Stimulated activated CD4-positive, alpha-beta T cell treated with anti-CD3 and anti-CD28 coated beads, Interleukin-2, amount 100 ng/mL, for 24 hours (primary cell): ENCODE measurements at regions not wholly inside any gene's neighbourhood (a gene's known extent, or its start where the extent isn't known, plus 50 kb on each side); places are given as distances from the start of the nearest gene placed in this dataset.

Experiments used
- DNase-seq, 2 donors: peaks; one replicate each; pipeline ENCODE4 v3.0.0-alpha.2; 2020

GRCh38 chr6:104411302-104411701 lies 448.4 kb downstream of the HACE1 start:
- DNase-seq: no peak

GRCh38 chr6:104409913-104410312 lies 449.8 kb downstream of the HACE1 start:
- DNase-seq: no peak

GRCh38 chr6:104407957-104408356 lies 451.8 kb downstream of the HACE1 start:
- DNase-seq: no peak

DNA sequence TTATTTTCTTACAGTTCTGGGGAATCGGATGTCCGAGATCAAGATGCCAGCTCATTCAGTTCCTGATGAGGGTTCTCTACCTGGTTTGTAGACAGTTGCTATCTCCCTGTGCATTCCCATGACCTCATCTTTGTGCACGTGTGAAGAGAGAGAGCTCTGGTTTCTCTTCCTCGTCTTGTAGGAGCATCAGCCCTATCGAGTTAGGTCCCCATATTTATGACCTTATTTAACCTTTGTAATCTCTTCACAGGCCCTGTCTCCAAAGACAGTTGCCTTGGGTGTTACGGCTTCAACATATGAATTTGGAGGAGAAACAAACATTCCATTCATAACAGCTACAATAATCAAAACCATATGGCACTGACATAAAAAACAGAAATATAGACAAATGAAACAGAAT lies 455.3 kb downstream of the HACE1 start:
- no peak for DNase-seq

DNA sequence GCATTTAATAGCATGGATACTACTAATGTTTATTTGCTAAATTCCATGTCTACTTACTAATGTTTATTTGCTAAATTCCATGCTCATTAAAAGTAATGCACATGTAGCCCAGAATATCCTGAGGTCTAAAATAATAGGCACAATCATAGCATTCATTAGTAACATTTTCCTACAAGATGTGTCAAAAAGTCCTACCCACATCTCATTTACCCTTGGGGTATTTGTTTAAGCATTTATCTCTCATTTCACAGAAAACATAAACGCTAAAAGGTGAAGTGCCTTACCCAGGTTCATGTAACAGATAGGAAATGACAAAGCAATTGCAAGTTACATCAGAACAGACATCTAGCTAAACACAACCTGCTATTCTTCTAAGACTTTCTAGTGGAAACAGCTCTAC lies 457.1 kb downstream of the HACE1 start:
- no peak for DNase-seq

DNA sequence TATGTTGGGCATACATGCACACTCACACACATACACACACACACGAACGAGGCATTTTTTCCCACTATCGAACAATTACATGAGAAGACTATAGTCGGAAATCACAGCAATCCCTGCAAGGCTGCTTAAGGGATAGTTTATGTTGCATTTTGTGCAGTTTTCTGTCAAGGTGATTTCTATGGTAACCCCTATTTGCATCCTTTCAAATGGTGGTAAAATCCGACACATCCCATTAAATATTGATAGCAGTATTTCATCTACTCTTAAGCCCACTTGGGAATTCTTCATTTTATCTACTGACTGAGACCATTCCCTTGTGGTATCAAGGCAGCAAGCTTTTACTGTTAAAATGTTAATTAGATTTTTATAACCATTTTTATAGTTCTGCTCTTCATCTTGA lies 457.8 kb downstream of the HACE1 start:
- no peak for DNase-seq

DNA sequence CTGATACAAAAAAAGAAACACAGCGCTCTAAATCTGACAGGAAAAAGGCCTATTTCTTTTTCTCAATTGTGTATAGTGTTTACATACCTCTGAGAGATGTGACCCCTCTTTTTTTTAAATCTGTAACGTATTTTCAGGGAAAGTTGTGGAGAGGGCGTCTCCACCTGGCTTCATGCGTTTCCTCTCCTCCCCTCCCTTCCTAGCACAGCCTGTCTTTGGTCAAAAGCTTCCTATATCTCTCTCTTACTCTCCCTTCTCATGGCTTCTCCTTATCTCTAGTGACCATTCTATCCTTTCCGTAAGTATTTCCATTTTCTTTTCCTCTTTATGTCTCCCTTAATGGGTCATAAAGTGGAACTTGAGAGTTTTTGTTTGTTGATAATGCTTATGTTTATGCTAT lies 458.9 kb downstream of the HACE1 start:
- DNase-seq: no peak

DNA sequence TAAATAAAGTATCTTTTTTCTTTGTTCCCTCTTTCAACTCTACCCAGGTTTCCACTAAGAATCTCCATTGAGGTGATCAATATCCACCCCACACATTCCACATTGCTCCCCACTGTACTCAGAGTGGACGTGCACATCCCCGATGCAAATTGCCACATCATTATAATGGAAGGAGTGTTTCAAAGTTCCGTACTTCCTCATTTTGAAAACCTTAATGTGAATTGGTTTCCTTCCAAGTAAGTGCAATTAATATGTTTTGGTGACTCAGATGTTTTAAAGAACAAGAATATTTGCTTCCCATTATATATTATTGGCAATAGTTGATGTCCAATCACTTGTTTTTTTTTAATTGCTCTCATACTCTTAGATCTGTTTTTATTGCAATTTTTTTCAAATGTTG lies 463.6 kb downstream of the HACE1 start:
- DNase-seq: no peak

DNA sequence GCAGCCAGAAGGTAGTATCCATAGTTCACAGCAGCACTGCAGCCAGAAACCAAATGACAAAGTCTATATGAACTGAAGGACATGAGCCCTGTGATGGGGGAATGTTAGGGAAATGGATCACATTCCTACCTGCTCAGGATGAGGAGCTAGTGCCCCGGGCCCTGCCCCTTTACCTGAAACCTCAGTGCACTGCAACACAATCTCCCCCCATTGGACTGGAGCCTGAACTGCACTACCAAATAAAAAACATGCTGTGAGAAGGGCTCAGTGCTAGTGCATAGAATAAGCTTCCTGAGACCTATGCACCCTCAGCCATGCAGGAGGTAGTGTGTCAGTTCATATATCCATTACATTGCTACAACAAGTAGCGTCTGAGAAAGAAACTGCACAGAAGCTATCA lies 477.8 kb downstream of the HACE1 start:
- no peak for DNase-seq

- DNase-seq: no peak
Measured at GRCh38 chr6:104365451-104366234, 494.1 kb downstream of the HACE1 start.

DNA sequence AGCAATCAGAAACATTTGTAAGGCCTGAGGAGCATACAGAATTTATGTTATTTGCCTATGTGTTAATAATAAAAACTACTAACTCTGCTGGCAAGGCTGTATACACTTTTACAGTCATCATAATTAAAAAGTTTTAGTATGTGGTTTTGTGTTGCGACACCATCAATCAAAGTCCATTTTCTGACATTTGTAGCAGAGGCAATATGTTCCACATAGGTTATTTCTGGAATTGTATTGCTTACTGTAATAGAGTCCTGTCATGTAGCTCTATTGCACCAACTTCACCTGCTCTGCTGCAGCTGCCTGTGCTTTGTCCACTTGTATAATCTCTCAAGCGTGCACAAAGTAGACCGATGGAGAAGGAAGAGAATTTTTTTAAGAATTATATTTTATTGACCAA lies 501.8 kb downstream of the HACE1 start:
- DNase-seq: no peak

DNA sequence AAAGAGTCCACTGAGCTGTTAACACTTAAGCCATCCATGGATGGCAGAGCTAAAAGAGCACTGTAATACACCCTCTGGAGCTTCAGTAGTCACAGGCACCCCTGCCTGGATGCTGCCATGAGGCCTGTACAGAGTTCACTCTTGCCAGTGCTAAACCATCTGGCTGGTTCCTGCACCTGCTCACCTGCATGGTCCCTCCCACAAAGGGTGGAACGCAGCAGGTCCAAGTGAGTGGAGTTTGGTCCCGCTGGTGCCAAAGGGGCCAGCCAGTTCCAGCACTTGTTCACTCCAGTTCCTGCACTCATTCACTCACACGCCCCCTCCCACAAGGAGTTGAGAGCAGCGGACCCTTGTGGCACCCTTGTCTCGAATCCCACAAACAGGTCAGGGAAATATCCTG lies 503.5 kb downstream of the HACE1 start:
- no peak for DNase-seq

GRCh38 chr6:104349191-104349590 lies 510.5 kb downstream of the HACE1 start:
- DNase-seq: no peak

GRCh38 chr6:104344223-104344622 lies 515.5 kb downstream of the HACE1 start:
- DNase-seq: no peak

GRCh38 chr6:104332364-104332763 lies 527.4 kb downstream of the HACE1 start:
- DNase-seq: no peak

GRCh38 chr6:104326173-104327001 lies 533.3 kb downstream of the HACE1 start:
- no peak for DNase-seq

DNA sequence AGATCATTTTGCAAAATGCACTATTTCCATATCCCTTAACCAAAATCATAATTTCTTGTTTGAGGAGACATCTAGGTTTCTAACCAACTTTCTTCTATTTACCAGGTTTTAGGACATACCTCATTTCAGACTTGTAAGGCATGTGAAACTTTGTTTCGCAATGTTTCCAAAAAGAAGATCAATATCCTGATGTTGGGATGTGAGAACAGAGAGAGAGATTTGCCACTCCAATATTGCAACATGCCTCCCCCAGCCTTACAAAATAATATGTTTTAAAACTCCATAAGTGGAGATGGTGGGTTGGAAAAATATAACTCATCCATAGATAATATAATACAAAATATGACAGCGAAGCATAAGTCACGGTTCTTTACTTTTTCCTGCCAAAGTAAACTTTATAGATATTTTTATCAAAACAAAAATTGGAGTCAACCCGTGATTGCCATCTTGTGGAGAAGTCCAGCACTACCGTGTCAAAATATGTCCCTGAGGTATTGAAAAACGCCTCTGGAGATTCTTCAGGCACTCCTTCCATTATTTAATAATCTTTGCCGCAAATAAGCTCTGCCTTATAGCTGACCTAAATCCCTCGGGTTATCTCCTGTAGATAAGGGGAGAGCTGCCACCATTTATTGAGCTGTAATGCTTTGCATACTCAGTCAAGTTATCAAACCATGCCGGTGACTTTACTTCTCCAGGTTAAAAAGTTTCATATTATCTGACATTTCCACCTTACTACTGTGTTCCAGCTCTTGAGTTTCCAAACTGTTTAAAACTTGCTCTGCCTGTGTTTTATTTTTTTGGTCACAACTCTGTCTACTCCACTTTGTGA lies 534.2 kb downstream of the HACE1 start:
- no peak for DNase-seq

GRCh38 chr6:104324301-104324700 lies 535.4 kb downstream of the HACE1 start:
- DNase-seq: no peak

DNA sequence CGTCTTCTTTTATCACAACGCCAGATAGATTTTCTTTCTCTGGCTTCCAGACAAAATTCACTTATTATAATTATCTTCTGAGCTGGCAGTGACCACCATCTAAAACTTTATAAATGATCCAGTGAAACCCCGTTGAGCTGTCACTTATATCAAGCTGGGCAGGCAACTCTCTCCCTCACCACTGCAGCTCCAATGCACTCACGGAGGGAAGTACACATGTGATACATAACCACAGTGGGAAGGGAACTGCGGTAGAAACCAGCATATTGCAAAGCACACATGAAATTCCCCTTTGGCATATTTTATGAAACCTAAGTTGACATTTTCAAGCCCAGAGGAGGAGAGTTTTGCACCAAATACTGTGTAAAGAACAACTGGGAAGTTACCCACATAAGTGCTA lies 536.9 kb downstream of the HACE1 start:
- no peak for DNase-seq

GRCh38 chr6:104321301-104321700 lies 538.4 kb downstream of the HACE1 start:
- no peak for DNase-seq

GRCh38 chr6:104320896-104321295 lies 538.8 kb downstream of the HACE1 start:
- DNase-seq: no peak

- no peak for DNase-seq
Measured at GRCh38 chr6:104312851-104313250, 546.9 kb downstream of the HACE1 start.

GRCh38 chr6:104306211-104306610 lies 553.5 kb downstream of the HACE1 start:
- DNase-seq: no peak
